ENCODE measurements at regions not wholly inside any gene's neighbourhood (a gene's known extent, or its start where the extent isn't known, plus 50 kb on each side); places are given as distances from the start of the nearest gene placed in this dataset.

DNA sequence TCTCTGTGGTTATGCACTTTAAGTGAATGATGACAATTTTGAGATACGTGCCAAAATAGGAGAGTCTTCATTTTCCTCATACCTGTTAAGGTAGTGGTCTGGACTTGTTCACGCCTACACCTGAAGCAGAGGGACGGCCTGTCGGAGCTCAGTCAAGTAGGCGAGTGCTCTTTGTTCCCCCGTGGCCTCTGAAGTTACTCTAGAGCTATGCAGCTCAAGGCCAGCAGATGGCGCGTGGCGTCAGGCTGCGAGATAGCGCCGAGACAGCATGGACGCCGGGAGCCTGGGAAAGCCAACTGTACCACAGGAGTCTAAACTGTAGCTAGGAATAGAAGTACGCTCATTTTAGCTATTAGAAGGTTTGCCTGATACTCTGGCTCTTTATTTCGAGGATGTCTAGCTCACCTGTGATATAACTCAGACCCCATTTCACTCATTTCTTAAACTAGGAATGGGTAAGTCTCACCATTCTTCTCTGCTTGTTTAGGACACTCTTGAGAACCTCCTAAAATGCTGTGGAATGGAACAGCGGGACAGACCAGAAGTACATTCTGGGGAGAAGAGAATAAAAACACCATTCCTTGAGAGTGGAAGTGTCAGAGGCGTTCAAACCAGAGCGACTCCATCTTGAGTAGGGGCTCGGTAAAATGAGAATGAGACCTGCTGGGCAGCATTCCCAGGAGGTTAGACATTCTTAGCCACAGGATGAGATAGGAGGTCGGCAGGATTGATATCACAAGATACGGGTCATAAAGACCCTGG is 267.4 kb upstream of the HMGA2 start:
- no peak for TF ChIP-seq EZH2phosphoT487 (IDR thresholded peaks at IDR 0.05; ENCODE audit: borderline replicate concordance, low read depth, low read length)
- TF ChIP-seq, protein P1, sequence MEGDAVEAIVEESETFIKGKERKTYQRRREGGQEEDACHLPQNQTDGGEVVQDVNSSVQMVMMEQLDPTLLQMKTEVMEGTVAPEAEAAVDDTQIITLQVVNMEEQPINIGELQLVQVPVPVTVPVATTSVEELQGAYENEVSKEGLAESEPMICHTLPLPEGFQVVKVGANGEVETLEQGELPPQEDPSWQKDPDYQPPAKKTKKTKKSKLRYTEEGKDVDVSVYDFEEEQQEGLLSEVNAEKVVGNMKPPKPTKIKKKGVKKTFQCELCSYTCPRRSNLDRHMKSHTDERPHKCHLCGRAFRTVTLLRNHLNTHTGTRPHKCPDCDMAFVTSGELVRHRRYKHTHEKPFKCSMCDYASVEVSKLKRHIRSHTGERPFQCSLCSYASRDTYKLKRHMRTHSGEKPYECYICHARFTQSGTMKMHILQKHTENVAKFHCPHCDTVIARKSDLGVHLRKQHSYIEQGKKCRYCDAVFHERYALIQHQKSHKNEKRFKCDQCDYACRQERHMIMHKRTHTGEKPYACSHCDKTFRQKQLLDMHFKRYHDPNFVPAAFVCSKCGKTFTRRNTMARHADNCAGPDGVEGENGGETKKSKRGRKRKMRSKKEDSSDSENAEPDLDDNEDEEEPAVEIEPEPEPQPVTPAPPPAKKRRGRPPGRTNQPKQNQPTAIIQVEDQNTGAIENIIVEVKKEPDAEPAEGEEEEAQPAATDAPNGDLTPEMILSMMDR (conservative IDR thresholded peaks at IDR 0.05; ENCODE audit: low read length): peak; percentile 83
- Histone ChIP-seq H3K36me3 (ENCODE audit: insufficient read depth, low read length) (no peaks in the 10 kb centered on the region), H2AFZ (ENCODE audit: low read length) (no peak overlapping the region), H3K4me3 (ENCODE audit: low read depth, low read length, poor library complexity, severe bottlenecking) (no peak overlapping the region), H3K9me3 (ENCODE audit: low read length) (no peaks in the 10 kb centered on the region), H3K79me2 (ENCODE audit: insufficient read depth, low read depth, low read length) (no peaks in the 10 kb centered on the region), H3K27ac (ENCODE audit: low read depth, low read length, poor library complexity, severe bottlenecking) (no peak overlapping the region), H3K4me1 (ENCODE audit: insufficient read depth, low read length, poor library complexity, severe bottlenecking) (no peaks in the 10 kb centered on the region), H3K4me2 (ENCODE audit: low read length) (no peak overlapping the region), H3K9me2 (ENCODE audit: insufficient read depth, low read length) (no peaks in the 10 kb centered on the region), H4K20me1 (ENCODE audit: insufficient read depth, low read length) (no peaks in the 10 kb centered on the region)
- no TSS peak for BruUV-seq (replicated peaks)
- ChIA-PET CTCF (ENCODE audit: unreplicated experiment) (no interaction called here), POLR2A (interaction anchor here (0.5 to 1.5 kb wide), 2 partner anchors 10 to 53 kb away, joined by 4 to 5 read pairs; no protein-coding TSS in a partner anchor)
- intact Hi-C loops (cut with micrococcal nuclease; ENCODE audit: unreplicated experiment): loop anchor here (5.0 kb wide), 1 partner anchor 530 kb away; no protein-coding TSS in a partner anchor
- peak; percentile 53 for DNase-seq (ENCODE audit: low spot score)

DNA sequence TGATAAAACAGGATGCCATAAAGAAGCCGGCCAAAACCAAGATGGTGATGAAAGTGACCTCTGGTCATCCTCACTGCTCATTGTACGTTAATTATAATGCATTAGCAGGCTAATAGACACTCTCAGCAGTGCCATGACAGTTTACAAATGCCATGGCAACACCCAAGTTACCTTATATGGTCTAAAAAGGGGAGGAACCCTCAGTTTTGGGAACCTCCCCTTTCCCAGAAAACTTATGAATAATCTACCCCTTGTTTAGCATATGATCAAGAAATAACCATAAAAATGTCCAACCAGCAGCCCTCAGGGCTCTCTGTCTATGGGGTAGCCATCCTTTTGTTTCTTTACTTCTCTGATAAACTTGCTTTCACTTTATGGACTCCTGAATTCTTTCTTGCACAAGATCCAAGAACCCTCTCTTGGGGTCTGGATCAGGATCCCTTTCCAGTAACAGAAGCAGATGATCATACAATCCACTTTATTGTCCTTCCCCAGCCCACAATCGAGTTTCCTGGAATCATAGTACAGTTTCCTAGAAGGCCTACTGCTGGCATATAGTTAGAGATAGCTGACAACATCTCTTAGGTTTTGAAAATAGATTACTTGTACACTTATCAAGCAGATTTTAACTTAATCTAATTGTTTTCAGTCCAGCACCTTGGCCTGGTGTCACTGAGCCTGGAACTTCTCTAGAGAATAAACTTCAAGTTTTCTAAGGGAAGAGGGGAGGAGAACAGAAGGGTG is 266.7 kb upstream of the HMGA2 start:
- no peaks in the 10 kb centered on the region for H3K36me3 ChIP-seq (ENCODE audit: insufficient read depth, low read length)
- H3K9me2 ChIP-seq (ENCODE audit: insufficient read depth, low read length): no peaks in the 10 kb centered on the region
- ChIA-PET CTCF (ENCODE audit: unreplicated experiment) (no interaction called here), POLR2A (no interaction called here)
- H4K20me1 ChIP-seq (ENCODE audit: insufficient read depth, low read length): no peaks in the 10 kb centered on the region
- TF ChIP-seq, protein P1 (conservative IDR thresholded peaks at IDR 0.05; ENCODE audit: low read length): no peak
- no peak for TF ChIP-seq EZH2phosphoT487 (IDR thresholded peaks at IDR 0.05; ENCODE audit: borderline replicate concordance, low read depth, low read length)
- no peaks in the 10 kb centered on the region for H3K79me2 ChIP-seq (ENCODE audit: insufficient read depth, low read depth, low read length)
- no peaks in the 10 kb centered on the region for H3K9me3 ChIP-seq (ENCODE audit: low read length)
- no peak overlapping the region for H2AFZ ChIP-seq (ENCODE audit: low read length)
- H3K4me3 ChIP-seq (ENCODE audit: low read depth, low read length, poor library complexity, severe bottlenecking): no peak overlapping the region
- no peak overlapping the region for H3K27ac ChIP-seq (ENCODE audit: low read depth, low read length, poor library complexity, severe bottlenecking)
- no peak overlapping the region for H3K4me2 ChIP-seq (ENCODE audit: low read length)
- no peaks in the 10 kb centered on the region for H3K4me1 ChIP-seq (ENCODE audit: insufficient read depth, low read length, poor library complexity, severe bottlenecking)
- no peak for DNase-seq (ENCODE audit: low spot score)
- no TSS peak for BruUV-seq (replicated peaks)
- intact Hi-C loops (cut with micrococcal nuclease; ENCODE audit: unreplicated experiment): loop anchor here (5.0 kb wide), 1 partner anchor 530 kb away; no protein-coding TSS in a partner anchor

Measured in OCI-LY7 (cell line).